DND-41 (cell line): ENCODE measurements at regions not wholly inside any gene's neighbourhood (a gene's known extent, or its start where the extent isn't known, plus 50 kb on each side); places are given as distances from the start of the nearest gene placed in this dataset.

Source experiments
- ATAC-seq: fragments of 200-7000 bp; cut with Tn5 transposase; 3 replicates; pipeline ENCODE4 v1.9.1; 2021; ENCODE audit warnings: low read depth; ENCODE audit not compliant: insufficient read depth
- DNase-seq: peaks from one replicate; pipeline ENCODE4 v3.0.0-alpha.2; 2020
- H2AFZ ChIP-seq: 2 replicates; pipeline ENCODE4 v1.6.0; 2012; ENCODE audit warnings: low read depth, low read length
- H3K27ac ChIP-seq: 2 replicates; pipeline ENCODE4 v1.5.1; 2012; ENCODE audit warnings: low read length, inconsistent platforms
- H3K27me3 ChIP-seq: fragments of 200-600 bp; sonication (generic); 2 replicates; pipeline ENCODE4 v1.6.0; 2012; ENCODE audit warnings: low read length, mild to moderate bottlenecking, inconsistent platforms; ENCODE audit not compliant: insufficient read depth, poor library complexity
- H3K36me3 ChIP-seq: 2 replicates; pipeline ENCODE4 v1.5.1; 2012; ENCODE audit warnings: low read length, inconsistent platforms; ENCODE audit not compliant: insufficient read depth
- H3K4me1 ChIP-seq: 2 replicates; pipeline ENCODE4 v1.5.1; 2012; ENCODE audit warnings: mild to moderate bottlenecking, low read length; ENCODE audit not compliant: insufficient read depth
- H3K4me2 ChIP-seq: 2 replicates; pipeline ENCODE4 v1.6.0; 2012; ENCODE audit warnings: mild to moderate bottlenecking, moderate library complexity, low read length, inconsistent platforms; ENCODE audit not compliant: insufficient read depth
- H3K4me3 ChIP-seq, 2 experiments: fragments of 200-600 bp in 1 of 2; shearing (Covaris generic) in 1 of 2; 2 replicates each; pipeline ENCODE4 v1.5.1; 2012 to 2016; ENCODE audit warnings: inconsistent platforms in 2 of 2, low read length in 2 of 2, mild to moderate bottlenecking in 2 of 2, low read depth in 1 of 2, moderate library complexity in 1 of 2
- H3K79me2 ChIP-seq: 2 replicates; pipeline ENCODE4 v1.6.0; 2012; ENCODE audit warnings: low read length, inconsistent platforms; ENCODE audit not compliant: insufficient read depth
- H3K9ac ChIP-seq: 2 replicates; pipeline ENCODE4 v1.6.0; 2012; ENCODE audit warnings: low read depth, mild to moderate bottlenecking, inconsistent platforms, low read length, moderate library complexity
- H3K9me3 ChIP-seq: 2 replicates; pipeline ENCODE4 v1.5.1; 2012; ENCODE audit warnings: low read length, moderate library complexity, mild to moderate bottlenecking, inconsistent platforms; ENCODE audit not compliant: insufficient read depth, severe bottlenecking
- H4K20me1 ChIP-seq: 2 replicates; pipeline ENCODE4 v1.6.0; 2012; ENCODE audit warnings: low read length; ENCODE audit not compliant: insufficient read depth
- EZH2 ChIP-seq: IDR thresholded peaks from 3 replicates; pipeline ENCODE4 v1.6.1; 2012; ENCODE audit warnings: borderline replicate concordance, low read depth, mild to moderate bottlenecking, moderate library complexity, low read length, inconsistent platforms; ENCODE audit not compliant: severe bottlenecking
- TF ChIP-seq, protein P1 (sequence below): IDR thresholded peaks from 2 replicates; pipeline ENCODE4 v1.5.1; 2012; ENCODE audit warnings: borderline replicate concordance, low read length, moderate library complexity, mild to moderate bottlenecking; ENCODE audit not compliant: poor library complexity, severe bottlenecking; ENCODE audit errors: extremely low read depth

DNA sequence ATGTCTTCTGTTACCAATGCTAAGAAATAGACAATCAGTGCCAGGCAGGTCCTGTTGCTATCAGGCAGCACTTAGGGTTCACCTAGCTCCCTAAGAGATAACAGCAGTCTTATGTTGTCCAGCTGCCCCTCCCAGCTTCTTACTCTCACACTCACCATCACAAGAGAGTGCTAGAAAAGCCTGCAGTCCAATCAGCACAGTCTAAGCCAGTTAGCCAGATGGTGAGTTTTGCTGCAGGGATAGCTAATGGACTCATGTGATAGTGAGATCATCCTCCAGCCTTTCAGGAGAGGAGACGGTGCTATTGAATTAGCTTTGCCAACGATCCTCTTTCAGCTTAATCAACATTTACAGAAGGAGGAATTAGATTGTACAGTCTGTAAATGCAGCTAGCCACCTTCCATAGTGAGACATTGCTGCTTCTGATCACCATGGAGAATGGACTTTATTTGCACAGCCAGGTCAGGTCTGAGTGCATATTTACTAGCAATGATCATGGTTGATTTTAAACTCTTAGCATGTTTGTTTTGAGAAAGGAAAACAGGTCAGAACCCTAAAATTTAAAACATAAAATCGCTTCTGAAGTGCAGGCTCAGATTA is 438.3 kb downstream of the CENPC start:
- H3K4me1 ChIP-seq = no peaks in the 10 kb centered on the region
- DNase-seq (no peak), ATAC-seq (no peak)
- no peaks in the 10 kb centered on the region for H3K79me2 ChIP-seq
- no peak overlapping the region for H3K9ac ChIP-seq
- no peak overlapping the region for H3K4me3 ChIP-seq
- H4K20me1 ChIP-seq = no peaks in the 10 kb centered on the region
- no peaks in the 10 kb centered on the region for H3K9me3 ChIP-seq
- H2AFZ ChIP-seq = no peak overlapping the region
- no peaks in the 10 kb centered on the region for H3K36me3 ChIP-seq
- TF ChIP-seq, protein P1, sequence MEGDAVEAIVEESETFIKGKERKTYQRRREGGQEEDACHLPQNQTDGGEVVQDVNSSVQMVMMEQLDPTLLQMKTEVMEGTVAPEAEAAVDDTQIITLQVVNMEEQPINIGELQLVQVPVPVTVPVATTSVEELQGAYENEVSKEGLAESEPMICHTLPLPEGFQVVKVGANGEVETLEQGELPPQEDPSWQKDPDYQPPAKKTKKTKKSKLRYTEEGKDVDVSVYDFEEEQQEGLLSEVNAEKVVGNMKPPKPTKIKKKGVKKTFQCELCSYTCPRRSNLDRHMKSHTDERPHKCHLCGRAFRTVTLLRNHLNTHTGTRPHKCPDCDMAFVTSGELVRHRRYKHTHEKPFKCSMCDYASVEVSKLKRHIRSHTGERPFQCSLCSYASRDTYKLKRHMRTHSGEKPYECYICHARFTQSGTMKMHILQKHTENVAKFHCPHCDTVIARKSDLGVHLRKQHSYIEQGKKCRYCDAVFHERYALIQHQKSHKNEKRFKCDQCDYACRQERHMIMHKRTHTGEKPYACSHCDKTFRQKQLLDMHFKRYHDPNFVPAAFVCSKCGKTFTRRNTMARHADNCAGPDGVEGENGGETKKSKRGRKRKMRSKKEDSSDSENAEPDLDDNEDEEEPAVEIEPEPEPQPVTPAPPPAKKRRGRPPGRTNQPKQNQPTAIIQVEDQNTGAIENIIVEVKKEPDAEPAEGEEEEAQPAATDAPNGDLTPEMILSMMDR = no peak
- TF ChIP-seq EZH2 = no peak
- H3K27ac ChIP-seq = no peak overlapping the region
- H3K27me3 ChIP-seq = no peaks in the 10 kb centered on the region
- H3K4me2 ChIP-seq = no peak overlapping the region

DNA sequence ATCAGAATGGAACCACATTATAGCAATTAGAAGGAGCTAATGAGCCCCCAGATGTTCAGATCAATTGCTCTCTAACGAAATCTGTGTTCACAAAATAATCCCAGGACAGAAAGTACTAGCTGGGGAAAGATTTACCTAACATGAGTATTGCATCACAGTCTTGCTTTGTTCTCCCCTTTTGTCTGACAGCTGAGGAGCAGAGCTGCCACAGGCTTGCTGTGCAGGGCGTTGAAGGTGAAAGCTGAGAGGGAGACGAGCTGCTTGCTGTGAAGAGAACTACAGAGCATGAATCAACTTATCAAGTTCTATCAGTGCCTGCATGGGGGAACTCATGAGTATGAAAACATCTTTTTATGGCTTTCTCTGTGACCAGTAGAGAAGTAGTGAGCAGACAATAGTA is 441.2 kb downstream of the CENPC start:
- no peaks in the 10 kb centered on the region for H3K27me3 ChIP-seq
- H3K9ac ChIP-seq = no peak overlapping the region
- no peaks in the 10 kb centered on the region for H3K9me3 ChIP-seq
- DNase-seq (no peak), ATAC-seq (no peak)
- no peak overlapping the region for H3K4me3 ChIP-seq
- H2AFZ ChIP-seq = no peak overlapping the region
- TF ChIP-seq, protein P1 = no peak
- TF ChIP-seq EZH2 = no peak
- no peak overlapping the region for H3K4me2 ChIP-seq
- H3K27ac ChIP-seq = no peak overlapping the region
- no peaks in the 10 kb centered on the region for H3K79me2 ChIP-seq
- H3K36me3 ChIP-seq = no peaks in the 10 kb centered on the region
- no peaks in the 10 kb centered on the region for H3K4me1 ChIP-seq
- H4K20me1 ChIP-seq = no peaks in the 10 kb centered on the region

- DNase-seq = no peak
Observed at GRCh38 chr4:67103001-67103747, 442.1 kb downstream of the CENPC start.

More at GRCh38 chr4:67103001-67103747, 442.1 kb downstream of the CENPC start:
- Histone ChIP-seq H4K20me1 (no peaks in the 10 kb centered on the region), H3K4me1 (no peaks in the 10 kb centered on the region), H3K4me3 (no peak overlapping the region), H3K4me2 (no peak overlapping the region), H3K9me3 (no peaks in the 10 kb centered on the region), H3K27me3 (no peaks in the 10 kb centered on the region), H3K9ac (no peak overlapping the region), H2AFZ (no peak overlapping the region), H3K36me3 (no peaks in the 10 kb centered on the region), H3K79me2 (no peaks in the 10 kb centered on the region), H3K27ac (no peak overlapping the region)
- TF ChIP-seq, protein P1 = no peak
- no peak for TF ChIP-seq EZH2
- no peak for ATAC-seq
